Calu3 (cell line): ENCODE measurements at regions not wholly inside any gene's neighbourhood (a gene's known extent, or its start where the extent isn't known, plus 50 kb on each side); places are given as distances from the start of the nearest gene placed in this dataset.

Experiments used
- BruUV-seq: library from RNA; stranded (reverse); fragments of 400-500 nt; replicated peaks from 2 replicates; lab custom pipeline; 2021; lab: Mats Ljungman, UMichigan
- CTCF ChIA-PET: fragments of 300-600 bp; sonication (Branson Sonifier 250); formaldehyde crosslinking; loops from one replicate; lab custom pipeline; 2022; ENCODE audit warnings: antibody characterized with exemption; lab: Charles Lee
- DNase-seq: peaks from one replicate; pipeline ENCODE4 v3.0.0; 2022
- H3K27ac Mint-ChIP-seq: one replicate; pipeline ENCODE4 v1.8.0; 2022; ENCODE audit warnings: mixed read lengths; ENCODE audit not compliant: unreplicated experiment
- H3K27me3 Mint-ChIP-seq: one replicate; pipeline ENCODE4 v1.8.0; 2022; ENCODE audit warnings: mixed read lengths; ENCODE audit not compliant: unreplicated experiment
- H3K36me3 Mint-ChIP-seq: one replicate; pipeline ENCODE4 v1.8.0; 2022; ENCODE audit warnings: mild to moderate bottlenecking, moderate library complexity, mixed read lengths; ENCODE audit not compliant: insufficient read depth, unreplicated experiment
- H3K4me1 Mint-ChIP-seq: one replicate; pipeline ENCODE4 v1.8.0; 2022; ENCODE audit warnings: mild to moderate bottlenecking, low read depth, mixed read lengths; ENCODE audit not compliant: unreplicated experiment
- H3K4me3 Mint-ChIP-seq: one replicate; pipeline ENCODE4 v1.8.0; 2022; ENCODE audit warnings: mild to moderate bottlenecking, low read depth, moderate library complexity, mixed read lengths; ENCODE audit not compliant: unreplicated experiment
- H3K9me3 Mint-ChIP-seq: one replicate; pipeline ENCODE4 v1.8.0; 2022; ENCODE audit warnings: low read depth, mixed read lengths; ENCODE audit not compliant: unreplicated experiment
- CTCF ChIP-seq: fragments of 200-600 bp; IDR thresholded peaks from one replicate; pipeline ENCODE4 v1.8.0; 2022; ENCODE audit warnings: antibody characterized with exemption; ENCODE audit not compliant: unreplicated experiment
- intact Hi-C: fragments of 100-400 bp; cut with micrococcal nuclease; formaldehyde crosslinking; loops from one replicate; pipeline ENCODE4 v1.10.0; 2022; ENCODE audit not compliant: unreplicated experiment

- no peak for TF ChIP-seq CTCF
- no peaks in the 10 kb centered on the region for H3K4me1 Mint-ChIP-seq
- no TSS peak for BruUV-seq
- no peaks in the 10 kb centered on the region for H3K36me3 Mint-ChIP-seq
- H3K27ac Mint-ChIP-seq: no peak overlapping the region
- no peak overlapping the region for H3K4me3 Mint-ChIP-seq
- intact Hi-C loops: no loop called here
- H3K9me3 Mint-ChIP-seq: no peaks in the 10 kb centered on the region
- CTCF ChIA-PET: no interaction called here
- no peak for DNase-seq
- no peaks in the 10 kb centered on the region for H3K27me3 Mint-ChIP-seq
Measured at GRCh38 chr17:52537421-52537820, 378.9 kb upstream of the CA10 start.

- Mint-ChIP-seq H3K4me1 (no peaks in the 10 kb centered on the region), H3K36me3 (no peaks in the 10 kb centered on the region), H3K27ac (no peak overlapping the region), H3K4me3 (no peak overlapping the region), H3K27me3 (no peaks in the 10 kb centered on the region), H3K9me3 (no peaks in the 10 kb centered on the region)
- CTCF ChIA-PET: no interaction called here
- no peak for DNase-seq
- BruUV-seq: no TSS peak
- intact Hi-C loops: no loop called here
- no peak for TF ChIP-seq CTCF
Measured at GRCh38 chr17:52536489-52536888, 378.0 kb upstream of the CA10 start.

- no peak for DNase-seq
- Mint-ChIP-seq H3K4me3 (no peak overlapping the region), H3K4me1 (no peaks in the 10 kb centered on the region), H3K9me3 (no peaks in the 10 kb centered on the region), H3K27me3 (no peaks in the 10 kb centered on the region), H3K36me3 (no peaks in the 10 kb centered on the region), H3K27ac (no peak overlapping the region)
- no peak for TF ChIP-seq CTCF
- intact Hi-C loops: no loop called here
- CTCF ChIA-PET: no interaction called here
- no TSS peak for BruUV-seq
Measured at GRCh38 chr17:52532373-52532772, 373.9 kb upstream of the CA10 start.

- Mint-ChIP-seq H3K9me3 (no peaks in the 10 kb centered on the region), H3K36me3 (no peaks in the 10 kb centered on the region), H3K27me3 (no peaks in the 10 kb centered on the region), H3K4me1 (no peaks in the 10 kb centered on the region), H3K27ac (no peak overlapping the region), H3K4me3 (no peak overlapping the region)
- no peak for TF ChIP-seq CTCF
- DNase-seq: no peak
- CTCF ChIA-PET: no interaction called here
- intact Hi-C loops: no loop called here
- BruUV-seq: no TSS peak
Measured at GRCh38 chr17:52524096-52524637, 365.7 kb upstream of the CA10 start.
